HG02973 (cell line): ENCODE measurements at regions not wholly inside any gene's neighbourhood (a gene's known extent, or its start where the extent isn't known, plus 50 kb on each side); places are given as distances from the start of the nearest gene placed in this dataset.
"Not testable (repeated sequence)": the region's sequence is repeated elsewhere in the genome, so short reads cannot be mapped to it uniquely, and the experiment has no call there.

Experiments used
- ATAC-seq: cut with Tn5 transposase; IDR thresholded peaks from one replicate; pipeline ENCODE4 v1.9.1; 2021; ENCODE audit warnings: moderate library complexity; ENCODE audit not compliant: unreplicated experiment

DNA sequence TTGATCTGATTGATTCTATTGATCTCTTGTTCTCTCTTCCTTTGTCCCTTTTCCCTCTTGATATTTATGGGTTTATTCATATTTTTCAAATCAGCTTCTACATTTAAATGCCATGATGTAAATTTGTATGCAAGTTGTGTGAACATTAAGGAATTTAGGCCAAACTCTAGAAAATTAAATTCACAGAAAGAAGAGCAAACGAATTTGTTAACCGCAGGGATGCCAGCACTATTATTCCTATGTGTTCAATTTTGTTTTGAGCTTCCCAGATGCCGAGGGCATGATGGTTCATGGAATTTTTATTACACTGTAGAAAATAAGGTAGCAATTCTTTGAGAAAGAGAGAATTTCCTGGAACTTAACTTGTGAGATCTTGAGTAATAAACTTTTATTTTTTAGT lies 220.9 kb downstream of the BUB3 start:
- ATAC-seq, result no peak

DNA sequence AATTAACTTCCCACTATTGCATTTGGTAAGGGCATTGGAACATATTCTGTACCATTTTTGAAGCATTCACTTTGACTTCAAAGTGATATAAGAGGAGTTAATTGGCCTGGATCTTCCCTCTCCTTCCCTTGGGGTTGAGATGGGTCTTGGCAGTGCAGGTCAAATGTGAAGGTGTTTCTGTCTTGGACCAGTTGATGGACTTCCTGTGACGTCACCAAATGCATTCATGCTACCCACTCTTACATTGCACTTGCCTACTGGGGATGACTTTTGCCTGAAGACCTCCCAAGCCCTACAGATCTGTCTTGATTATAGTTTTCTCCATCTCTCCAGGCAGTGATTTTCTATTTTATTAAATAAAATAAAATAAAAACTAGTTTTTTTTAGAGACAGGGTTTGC lies 221.5 kb downstream of the BUB3 start:
- ATAC-seq, result no peak

- ATAC-seq, result no peak
Measured at GRCh38 chr10:123377883-123378282, 223.7 kb downstream of the BUB3 start.

GRCh38 chr10:123378302-123378701 lies 224.1 kb downstream of the BUB3 start:
- no peak for ATAC-seq

GRCh38 chr10:123379156-123379555 lies 225.0 kb downstream of the BUB3 start:
- ATAC-seq, result no peak

GRCh38 chr10:123380491-123381085 lies 226.4 kb downstream of the BUB3 start:
- ATAC-seq, result no peak

GRCh38 chr10:123381224-123381623 lies 227.0 kb downstream of the BUB3 start:
- no peak for ATAC-seq

GRCh38 chr10:123382491-123382890 lies 228.3 kb downstream of the BUB3 start:
- ATAC-seq, result no peak

- no peak for ATAC-seq
Measured at GRCh38 chr10:123385508-123386080, 231.4 kb downstream of the BUB3 start.

DNA sequence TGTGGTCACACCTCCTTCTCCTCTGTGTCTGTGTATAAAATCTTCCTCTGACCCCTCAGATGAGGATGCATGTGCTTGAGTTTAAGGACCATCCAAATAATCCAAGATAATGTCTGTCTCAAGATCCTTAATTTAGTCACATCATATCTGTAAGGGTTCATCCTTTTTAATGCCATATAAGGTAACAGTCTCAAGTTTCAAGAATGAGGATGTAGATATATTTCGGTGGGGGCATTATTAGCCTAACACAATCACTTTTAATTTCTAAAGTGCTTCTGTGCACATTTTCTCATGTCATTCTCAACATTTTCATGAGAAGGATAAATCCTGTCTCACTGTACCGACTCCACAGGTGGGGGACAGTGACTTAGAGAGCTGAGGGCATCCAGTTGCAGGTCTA lies 235.3 kb downstream of the BUB3 start:
- no peak for ATAC-seq

GRCh38 chr10:123390332-123390731 lies 236.1 kb downstream of the BUB3 start:
- ATAC-seq, result no peak

DNA sequence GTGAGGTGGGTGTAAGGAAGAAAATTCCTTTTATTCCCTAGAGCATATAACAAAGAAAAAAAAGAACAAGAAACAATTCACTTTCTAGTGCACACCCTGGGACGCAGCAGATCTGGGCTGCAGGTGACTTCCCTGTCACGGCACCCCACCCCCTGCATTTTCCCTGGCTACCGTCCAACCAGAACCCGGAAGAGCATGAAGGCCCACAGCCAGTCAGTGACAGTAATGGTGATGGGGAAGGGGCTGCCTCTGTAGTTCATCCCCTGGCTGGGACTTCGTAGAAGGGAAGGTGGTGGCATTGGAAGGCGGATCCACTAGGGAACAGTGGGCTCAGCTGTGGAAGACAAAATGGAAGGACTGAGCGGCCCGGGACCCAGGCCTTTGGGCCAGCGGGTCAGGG lies 236.7 kb downstream of the BUB3 start:
- no peak for ATAC-seq

GRCh38 chr10:123391275-123392028 lies 237.2 kb downstream of the BUB3 start:
- ATAC-seq, result peak; percentile 26

GRCh38 chr10:123392182-123392963 lies 238.2 kb downstream of the BUB3 start:
- ATAC-seq, result peak; percentile 89

DNA sequence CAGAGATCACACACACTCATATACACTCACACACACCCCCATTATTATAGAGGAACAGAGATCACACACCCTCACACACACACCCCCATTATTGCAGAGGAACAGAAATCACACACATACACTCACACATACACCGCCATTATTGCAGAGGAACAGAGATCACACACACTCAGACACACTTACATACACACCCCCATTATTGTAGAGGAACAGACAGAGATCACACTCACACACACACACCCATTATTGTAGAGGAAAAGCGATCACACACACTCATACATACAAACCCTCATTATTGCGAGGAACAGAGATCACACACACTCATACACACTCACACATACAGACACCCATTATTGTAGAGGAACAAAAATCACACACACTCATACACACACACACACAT lies 239.0 kb downstream of the BUB3 start:
- ATAC-seq, result no peak

- ATAC-seq, result no peak
Measured at GRCh38 chr10:123394382-123394781, 240.2 kb downstream of the BUB3 start.

GRCh38 chr10:123395234-123395633 lies 241.0 kb downstream of the BUB3 start:
- ATAC-seq, result not testable (repeated sequence)

GRCh38 chr10:123395906-123396305 lies 241.7 kb downstream of the BUB3 start:
- ATAC-seq, result no peak

GRCh38 chr10:123398180-123398591 lies 244.0 kb downstream of the BUB3 start:
- ATAC-seq, result peak; percentile 66

DNA sequence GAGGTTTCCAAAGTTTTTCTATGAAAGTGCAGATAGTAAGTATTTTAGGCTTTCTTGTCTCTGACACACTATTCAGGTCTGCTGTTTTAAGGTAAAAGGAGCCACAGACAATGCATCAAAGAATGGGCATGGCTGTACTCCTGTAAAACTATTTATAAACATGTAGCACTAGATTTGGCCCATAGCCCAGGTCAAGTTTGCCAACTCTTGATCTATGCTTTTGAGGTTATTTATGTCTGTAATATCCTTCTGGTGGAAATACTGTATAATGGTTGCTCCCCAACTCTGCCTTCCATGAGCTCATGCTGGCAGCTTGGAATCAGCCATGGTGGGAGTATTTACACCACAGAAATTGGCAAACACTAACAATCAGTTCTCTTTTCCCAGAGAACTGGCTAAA lies 244.6 kb downstream of the BUB3 start:
- ATAC-seq, result no peak

DNA sequence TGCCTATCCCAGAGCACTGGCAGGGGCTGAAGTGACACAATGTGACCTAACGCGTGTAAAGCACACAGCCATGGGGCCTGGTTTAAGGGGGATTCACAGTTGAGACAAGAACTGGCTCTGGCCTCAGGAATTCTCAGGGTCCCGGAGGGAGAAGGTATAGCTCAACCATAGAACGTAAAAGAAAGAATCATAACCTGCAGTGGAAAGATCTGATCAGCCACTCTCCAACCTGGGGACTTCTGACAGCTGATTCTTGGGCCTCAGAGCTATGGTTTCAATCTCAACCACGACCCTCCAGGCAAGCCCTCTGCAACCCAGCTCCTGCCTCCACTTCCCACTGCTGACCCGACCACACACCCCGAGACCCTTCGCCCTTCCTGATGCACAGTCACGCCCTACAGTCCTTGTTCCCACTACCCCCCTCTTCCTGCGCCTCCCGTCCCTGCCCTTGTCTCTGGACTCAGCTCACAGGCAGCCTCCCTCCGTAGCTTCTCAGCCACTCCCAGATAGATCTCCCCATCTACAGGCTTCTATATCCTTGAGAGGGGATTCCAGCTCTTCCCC lies 245.2 kb downstream of the BUB3 start:
- ATAC-seq, result no peak
